HG03108 (cell line): ENCODE measurements at regions not wholly inside any gene's neighbourhood (a gene's known extent, or its start where the extent isn't known, plus 50 kb on each side); places are given as distances from the start of the nearest gene placed in this dataset.

Experiments used
- ATAC-seq: cut with Tn5 transposase; IDR thresholded peaks from one replicate; pipeline ENCODE4 v1.9.1; 2021; ENCODE audit warnings: moderate library complexity; ENCODE audit not compliant: unreplicated experiment

DNA sequence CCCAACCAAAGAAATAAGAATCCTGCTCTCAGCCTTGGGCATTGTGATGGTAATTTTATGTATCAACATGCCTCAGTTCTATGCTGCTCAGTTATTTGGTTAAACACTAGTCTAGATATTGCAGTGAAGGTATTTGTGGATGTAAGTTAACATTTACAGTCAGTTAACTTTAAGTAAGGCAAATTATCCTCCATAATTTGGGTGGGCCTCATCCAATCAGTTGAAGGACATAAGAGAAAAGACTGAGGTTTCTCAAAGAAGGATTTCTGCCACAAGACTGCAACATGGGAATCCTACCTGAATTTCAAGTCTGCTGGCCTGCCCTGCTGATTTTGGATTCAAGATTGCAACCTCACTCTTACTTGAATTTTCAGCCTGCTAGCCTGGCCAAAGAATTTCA is 975.5 kb upstream of the ACVR2A start:
- ATAC-seq, result no peak

GRCh38 chr2:146868051-146868450 is 976.8 kb upstream of the ACVR2A start:
- no peak for ATAC-seq

DNA sequence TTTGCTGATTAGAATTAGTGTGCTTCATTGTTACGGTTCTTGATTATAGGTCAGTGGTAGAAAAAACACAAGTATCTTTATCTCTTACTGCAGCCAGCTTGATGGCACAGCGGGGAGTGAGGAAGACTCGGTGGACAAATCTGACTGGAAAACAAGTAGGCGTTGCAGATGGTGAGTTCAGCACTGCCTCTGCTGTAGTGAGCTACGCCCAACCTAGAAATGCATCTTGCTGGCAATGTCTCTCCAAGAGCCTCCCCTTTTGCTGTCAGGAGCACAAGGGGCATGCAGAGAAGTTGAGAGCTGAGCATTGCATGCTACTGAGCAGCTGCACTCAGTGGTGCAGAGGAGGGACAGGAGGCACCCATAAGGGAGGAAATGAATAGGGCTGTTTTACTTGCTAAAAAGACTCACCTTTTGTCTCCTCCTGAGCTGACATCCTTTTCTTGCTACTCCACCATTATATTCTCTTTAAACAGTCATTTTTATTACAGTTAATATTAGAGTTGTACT is 977.3 kb upstream of the ACVR2A start:
- no peak for ATAC-seq

DNA sequence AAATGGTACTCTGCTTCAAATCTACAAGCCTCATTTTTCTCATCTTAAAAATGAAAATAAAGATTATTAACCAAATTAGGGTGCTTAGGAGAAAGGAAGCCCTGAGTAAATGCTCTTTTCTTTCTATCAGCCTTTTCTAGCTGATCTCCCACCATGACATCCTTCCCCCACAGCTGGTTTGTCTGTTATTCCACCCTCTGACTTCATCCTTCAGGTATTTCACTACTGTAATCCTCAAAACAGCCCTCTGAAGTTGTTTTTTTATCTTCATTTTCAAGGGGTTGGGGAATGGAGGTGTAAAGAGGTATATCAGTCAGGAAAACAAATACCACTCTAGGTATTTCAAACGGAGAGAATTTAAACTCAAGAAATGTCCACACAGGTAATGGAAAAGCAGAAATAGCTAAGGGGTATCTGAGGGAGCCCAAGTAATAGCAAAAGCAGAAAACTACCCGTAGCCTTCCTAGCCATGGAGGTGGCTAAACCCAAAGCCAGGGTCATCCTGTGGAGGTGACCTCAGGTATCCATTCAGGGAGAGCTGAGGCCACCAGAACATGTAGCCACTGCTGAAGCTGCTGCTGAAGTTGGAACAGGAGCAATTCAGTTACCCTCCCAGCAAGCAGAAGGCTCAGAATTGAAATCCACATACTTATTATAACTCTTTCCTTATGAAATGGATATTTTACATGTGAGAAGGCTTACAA is 990.9 kb upstream of the ACVR2A start:
- ATAC-seq, result no peak

GRCh38 chr2:146852661-146853060 is 992.2 kb upstream of the ACVR2A start:
- ATAC-seq, result no peak

DNA sequence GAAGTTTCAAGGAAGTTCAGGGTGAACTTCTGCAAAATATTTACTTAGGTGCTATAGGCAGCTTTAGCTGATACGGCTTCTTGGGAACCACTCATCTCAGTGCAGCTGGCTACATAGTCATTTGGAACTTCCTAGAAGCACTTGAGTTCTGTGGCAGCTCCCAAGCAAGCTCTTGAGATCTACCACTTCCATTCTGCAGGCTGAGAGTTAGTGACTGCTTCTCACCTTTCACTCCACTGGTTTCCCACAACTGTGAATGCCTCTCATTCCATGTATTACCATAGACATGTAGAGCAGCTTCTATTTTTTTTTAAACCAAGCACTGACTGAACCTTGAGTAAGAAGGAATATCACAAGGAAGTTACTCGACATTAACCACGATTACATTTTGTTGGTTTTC is 994.1 kb upstream of the ACVR2A start:
- no peak for ATAC-seq

DNA sequence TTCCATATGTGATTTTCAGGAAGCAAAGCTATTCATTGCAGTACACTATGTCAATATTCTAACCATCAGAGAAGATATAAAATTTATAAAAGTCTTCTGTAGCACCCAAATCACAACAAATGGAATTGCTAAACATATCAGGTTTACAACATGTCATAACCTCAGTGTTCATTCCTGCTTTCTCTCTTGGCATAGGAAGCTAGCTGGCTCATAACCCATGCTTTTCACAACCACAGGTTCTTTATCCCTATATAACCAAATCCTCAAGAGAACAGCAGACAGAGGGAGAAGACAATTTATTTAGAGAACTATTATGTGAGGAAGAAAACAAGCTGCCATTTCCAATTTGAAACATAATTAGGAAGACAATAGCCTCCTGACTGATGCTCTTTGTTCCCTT is 997.0 kb upstream of the ACVR2A start:
- ATAC-seq, result no peak

GRCh38 chr2:146844226-146844990 is 1000.4 kb upstream of the ACVR2A start:
- no peak for ATAC-seq

- ATAC-seq, result no peak
These were observed 1007.0 kb upstream of the ACVR2A start for GRCh38 chr2:146837857-146838256.

- no peak for ATAC-seq
These were observed 1018.4 kb upstream of the ACVR2A start for GRCh38 chr2:146826388-146826787.

GRCh38 chr2:146821836-146822316 is 1023.0 kb upstream of the ACVR2A start:
- no peak for ATAC-seq

DNA sequence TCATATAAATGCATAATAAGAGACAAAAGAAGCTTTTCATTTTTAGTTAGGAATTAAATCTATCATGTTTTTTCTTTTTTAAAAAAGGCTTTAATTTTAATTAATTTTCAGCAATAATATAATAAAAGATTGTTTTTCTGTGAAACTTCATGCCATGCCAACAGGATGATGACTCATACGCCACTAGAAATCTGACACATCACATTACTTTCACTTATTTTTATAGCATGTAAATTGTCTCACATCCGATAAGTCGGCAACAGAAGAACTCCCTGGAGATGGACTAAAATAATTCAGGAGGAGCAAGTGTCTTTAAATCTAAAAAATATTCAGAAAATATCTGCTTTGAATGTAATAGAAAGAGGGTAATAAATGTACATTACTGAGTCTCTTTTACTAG is 1024.2 kb upstream of the ACVR2A start:
- ATAC-seq, result no peak

DNA sequence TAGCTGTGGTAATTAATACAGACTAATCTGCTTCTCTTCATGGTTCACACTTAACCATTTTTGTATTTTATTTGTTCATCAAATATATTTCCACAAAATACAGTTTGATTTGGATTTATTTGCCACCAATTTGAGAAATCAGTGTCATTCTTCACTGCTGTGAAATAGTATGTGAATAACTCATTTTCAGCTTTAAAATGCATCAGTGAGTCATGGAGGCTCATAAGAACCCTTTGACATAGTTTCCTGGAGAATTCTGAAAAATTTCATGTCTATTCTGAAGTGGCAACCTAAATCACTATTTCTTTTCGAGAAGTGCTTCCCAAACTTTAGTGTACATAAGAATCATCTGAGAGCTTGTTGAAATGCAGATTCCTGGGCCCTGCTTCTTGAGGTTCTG is 1026.7 kb upstream of the ACVR2A start:
- no peak for ATAC-seq

DNA sequence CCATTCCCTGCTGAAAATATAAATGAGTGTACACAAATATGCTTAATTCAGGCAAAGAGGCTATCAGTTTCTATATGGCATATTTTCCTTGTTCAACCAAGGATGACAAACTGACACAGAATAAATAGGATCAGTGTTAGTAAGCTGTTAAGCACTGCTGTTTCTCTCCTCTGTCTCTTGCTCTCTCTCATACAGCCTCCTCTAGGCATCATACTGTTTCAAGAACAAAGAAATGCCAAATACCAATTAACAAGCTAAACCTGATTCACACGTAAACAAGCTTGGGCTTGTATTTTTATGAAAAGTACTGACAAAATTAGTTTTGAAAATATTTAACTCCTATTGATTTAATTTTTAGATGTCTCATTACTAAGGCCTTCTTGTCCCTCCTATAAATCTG is 1027.2 kb upstream of the ACVR2A start:
- ATAC-seq, result no peak

GRCh38 chr2:146814971-146815370 is 1029.9 kb upstream of the ACVR2A start:
- no peak for ATAC-seq

DNA sequence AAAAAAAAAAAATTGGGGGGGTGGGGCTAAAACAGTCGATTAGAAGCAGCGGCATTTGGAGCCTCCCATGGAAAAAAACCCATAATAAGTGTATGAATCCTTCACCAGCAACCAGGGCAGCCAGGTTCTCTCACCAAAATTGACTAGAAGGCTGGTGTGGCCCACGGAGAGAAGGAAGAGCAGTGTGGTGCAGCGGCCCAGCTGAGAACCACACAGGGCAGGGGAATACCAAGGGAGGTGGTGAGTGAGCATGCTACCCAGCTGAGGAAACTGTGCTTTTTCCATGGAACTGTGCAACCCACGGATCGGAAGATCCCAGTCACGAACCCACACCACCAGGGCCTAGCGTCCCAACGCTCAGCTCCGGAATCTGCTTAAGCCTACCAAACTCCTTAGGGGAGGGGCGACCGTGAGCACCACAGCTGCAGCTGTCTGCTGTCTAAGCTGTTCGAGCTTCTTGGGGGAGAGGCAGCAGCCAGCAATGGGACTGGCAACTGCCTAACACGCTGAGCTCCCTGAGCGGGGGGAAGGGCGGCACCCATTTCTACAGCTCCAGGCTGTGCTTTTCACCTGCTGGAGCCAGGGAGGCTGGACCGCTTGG is 1037.2 kb upstream of the ACVR2A start:
- ATAC-seq, result no peak

DNA sequence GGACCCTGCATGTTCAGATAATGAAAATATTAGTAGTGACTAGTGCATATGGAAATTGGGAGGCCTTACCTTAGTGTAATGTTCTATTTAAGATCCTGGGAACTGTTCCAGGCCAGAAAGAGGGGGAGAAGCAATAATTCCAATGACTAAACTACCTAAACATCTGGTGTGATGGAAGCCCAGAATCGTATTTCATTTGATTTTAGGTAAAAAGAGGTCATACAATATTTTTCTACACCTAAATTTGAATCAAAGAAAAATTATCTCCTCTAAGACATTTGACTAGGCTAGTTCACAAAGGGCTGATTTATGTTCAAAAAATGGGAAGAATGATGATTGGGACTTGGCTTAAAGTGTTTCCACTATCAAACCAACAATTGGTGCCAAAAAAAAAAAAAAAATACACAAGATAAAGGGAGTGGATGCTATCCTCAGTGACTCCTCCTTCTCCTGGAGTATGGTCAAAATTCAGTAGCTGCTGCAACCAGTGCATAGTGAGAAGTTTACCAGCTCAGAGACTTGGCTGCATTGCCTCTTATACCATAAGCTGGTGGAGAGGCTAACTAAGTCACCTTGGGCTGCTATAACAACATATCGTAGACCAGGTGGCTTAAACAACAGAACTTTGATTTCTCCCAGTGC is 1038.3 kb upstream of the ACVR2A start:
- ATAC-seq, result no peak

- ATAC-seq, result no peak
These were observed 1040.5 kb upstream of the ACVR2A start for GRCh38 chr2:146804288-146804687.

DNA sequence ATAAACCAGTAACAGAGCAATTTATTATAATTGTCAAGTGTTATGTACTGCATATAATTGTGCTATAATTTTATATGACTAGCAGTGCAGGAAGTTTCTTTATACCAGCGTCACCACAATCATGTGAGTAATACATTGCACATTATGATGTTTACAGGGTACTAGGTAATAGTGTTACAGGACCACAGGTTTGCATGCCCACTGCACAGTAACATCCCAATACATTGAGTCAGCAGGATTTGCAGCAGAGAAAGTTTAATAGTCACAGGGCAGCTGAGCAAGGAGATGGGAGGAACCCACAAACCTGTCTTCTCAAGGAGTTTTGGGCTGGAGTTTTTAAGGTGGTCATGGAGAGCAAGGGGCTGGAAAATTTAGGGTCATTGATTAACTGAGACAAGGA is 1042.9 kb upstream of the ACVR2A start:
- no peak for ATAC-seq

DNA sequence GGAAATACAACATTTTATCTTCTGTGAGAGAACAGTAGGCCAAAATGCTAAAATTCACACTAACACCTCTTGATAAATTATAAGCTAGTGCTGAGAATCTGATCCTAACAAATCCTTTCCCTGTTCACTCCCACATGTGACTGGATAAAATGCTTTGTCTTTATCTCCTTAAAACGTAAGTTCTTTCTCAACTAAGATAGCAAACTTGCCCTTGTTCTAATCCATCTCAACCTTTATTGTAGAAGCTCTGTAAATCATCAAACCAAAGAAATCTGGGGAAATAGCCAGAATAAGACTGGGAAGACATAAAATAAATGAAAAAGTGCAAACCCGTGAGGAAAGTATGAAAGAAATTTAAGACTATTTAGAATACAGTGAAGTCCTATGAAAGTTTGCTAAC is 1058.4 kb upstream of the ACVR2A start:
- no peak for ATAC-seq

DNA sequence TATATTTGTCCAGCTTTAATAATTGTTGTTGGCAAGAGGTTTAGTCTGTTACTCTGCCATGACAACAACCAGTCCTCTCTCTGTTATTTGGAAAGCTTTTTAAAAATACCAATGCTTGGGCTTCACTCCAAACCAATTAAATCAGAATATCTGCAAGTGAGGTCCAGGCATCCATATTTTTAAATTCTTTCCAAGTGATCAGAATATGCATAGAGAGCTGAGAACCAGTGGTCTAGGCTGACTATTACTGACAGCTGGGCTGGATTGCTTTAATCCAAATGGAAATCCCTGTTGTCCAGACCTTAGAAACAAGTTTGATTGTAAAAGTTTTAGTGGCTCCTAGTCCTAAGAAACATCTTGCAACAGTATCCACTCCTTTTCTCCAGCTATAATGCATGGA is 1059.7 kb upstream of the ACVR2A start:
- ATAC-seq, result no peak
